ENCODE measurements at regions not wholly inside any gene's neighbourhood (a gene's known extent, or its start where the extent isn't known, plus 50 kb on each side); places are given as distances from the start of the nearest gene placed in this dataset.

GRCh38 chr9:111743275-111743674, 51.5 kb downstream of the SHOC1 start:
- H3K27ac Mint-ChIP-seq: no peak overlapping the region
- peaks cover 2% of the 10 kb centered on the region for H3K27me3 Mint-ChIP-seq (ENCODE audit: insufficient read depth, low read depth, poor library complexity)
- H3K4me2 ChIP-seq: no peak overlapping the region
- no peak overlapping the region for H2AFZ ChIP-seq
- no peaks in the 10 kb centered on the region for H3K9me2 ChIP-seq (ENCODE audit: insufficient read depth)
- no peaks in the 10 kb centered on the region for H3K4me1 Mint-ChIP-seq
- no peak overlapping the region for H3K27ac ChIP-seq (ENCODE audit: low read depth)
- H3K4me1 ChIP-seq (ENCODE audit: insufficient read depth): no peaks in the 10 kb centered on the region
- no peak for TF ChIP-seq ZNF114 (CRISPR knock-in tag; IDR thresholded peaks at IDR 0.05)
- TF ChIP-seq JUNB (IDR thresholded peaks at IDR 0.05; ENCODE audit: unreplicated experiment): no peak
- TF ChIP-seq, protein P1, sequence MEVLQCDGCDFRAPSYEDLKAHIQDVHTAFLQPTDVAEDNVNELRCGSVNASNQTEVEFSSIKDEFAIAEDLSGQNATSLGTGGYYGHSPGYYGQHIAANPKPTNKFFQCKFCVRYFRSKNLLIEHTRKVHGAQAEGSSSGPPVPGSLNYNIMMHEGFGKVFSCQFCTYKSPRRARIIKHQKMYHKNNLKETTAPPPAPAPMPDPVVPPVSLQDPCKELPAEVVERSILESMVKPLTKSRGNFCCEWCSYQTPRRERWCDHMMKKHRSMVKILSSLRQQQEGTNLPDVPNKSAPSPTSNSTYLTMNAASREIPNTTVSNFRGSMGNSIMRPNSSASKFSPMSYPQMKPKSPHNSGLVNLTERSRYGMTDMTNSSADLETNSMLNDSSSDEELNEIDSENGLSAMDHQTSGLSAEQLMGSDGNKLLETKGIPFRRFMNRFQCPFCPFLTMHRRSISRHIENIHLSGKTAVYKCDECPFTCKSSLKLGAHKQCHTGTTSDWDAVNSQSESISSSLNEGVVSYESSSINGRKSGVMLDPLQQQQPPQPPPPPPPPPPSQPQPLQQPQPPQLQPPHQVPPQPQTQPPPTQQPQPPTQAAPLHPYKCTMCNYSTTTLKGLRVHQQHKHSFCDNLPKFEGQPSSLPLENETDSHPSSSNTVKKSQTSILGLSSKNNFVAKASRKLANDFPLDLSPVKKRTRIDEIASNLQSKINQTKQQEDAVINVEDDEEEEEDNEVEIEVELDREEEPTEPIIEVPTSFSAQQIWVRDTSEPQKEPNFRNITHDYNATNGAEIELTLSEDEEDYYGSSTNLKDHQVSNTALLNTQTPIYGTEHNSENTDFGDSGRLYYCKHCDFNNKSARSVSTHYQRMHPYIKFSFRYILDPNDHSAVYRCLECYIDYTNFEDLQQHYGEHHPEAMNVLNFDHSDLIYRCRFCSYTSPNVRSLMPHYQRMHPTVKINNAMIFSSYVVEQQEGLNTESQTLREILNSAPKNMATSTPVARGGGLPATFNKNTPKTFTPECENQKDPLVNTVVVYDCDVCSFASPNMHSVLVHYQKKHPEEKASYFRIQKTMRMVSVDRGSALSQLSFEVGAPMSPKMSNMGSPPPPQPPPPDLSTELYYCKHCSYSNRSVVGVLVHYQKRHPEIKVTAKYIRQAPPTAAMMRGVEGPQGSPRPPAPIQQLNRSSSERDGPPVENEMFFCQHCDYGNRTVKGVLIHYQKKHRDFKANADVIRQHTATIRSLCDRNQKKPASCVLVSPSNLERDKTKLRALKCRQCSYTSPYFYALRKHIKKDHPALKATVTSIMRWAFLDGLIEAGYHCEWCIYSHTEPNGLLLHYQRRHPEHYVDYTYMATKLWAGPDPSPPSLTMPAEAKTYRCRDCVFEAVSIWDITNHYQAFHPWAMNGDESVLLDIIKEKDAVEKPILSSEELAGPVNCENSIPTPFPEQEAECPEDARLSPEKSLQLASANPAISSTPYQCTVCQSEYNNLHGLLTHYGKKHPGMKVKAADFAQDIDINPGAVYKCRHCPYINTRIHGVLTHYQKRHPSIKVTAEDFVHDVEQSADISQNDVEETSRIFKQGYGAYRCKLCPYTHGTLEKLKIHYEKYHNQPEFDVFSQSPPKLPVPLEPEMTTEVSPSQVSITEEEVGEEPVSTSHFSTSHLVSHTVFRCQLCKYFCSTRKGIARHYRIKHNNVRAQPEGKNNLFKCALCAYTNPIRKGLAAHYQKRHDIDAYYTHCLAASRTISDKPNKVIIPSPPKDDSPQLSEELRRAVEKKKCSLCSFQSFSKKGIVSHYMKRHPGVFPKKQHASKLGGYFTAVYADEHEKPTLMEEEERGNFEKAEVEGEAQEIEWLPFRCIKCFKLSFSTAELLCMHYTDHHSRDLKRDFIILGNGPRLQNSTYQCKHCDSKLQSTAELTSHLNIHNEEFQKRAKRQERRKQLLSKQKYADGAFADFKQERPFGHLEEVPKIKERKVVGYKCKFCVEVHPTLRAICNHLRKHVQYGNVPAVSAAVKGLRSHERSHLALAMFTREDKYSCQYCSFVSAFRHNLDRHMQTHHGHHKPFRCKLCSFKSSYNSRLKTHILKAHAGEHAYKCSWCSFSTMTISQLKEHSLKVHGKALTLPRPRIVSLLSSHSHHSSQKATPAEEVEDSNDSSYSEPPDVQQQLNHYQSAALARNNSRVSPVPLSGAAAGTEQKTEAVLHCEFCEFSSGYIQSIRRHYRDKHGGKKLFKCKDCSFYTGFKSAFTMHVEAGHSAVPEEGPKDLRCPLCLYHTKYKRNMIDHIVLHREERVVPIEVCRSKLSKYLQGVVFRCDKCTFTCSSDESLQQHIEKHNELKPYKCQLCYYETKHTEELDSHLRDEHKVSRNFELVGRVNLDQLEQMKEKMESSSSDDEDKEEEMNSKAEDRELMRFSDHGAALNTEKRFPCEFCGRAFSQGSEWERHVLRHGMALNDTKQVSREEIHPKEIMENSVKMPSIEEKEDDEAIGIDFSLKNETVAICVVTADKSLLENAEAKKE (CRISPR knock-in tag; IDR thresholded peaks at IDR 0.05): no peak
- no peak for TF ChIP-seq POLR2AphosphoS5 (IDR thresholded peaks at IDR 0.05; ENCODE audit: low read depth)
- no peak for TF ChIP-seq ZNF331 (CRISPR knock-in tag; IDR thresholded peaks at IDR 0.05; ENCODE audit: low read depth)
- TF ChIP-seq ETS1 (IDR thresholded peaks at IDR 0.05): no peak
- no peak for TF ChIP-seq REST (IDR thresholded peaks at IDR 0.05; ENCODE audit: unreplicated experiment)
- no peak for TF ChIP-seq CREB1 (CRISPR knock-in tag; IDR thresholded peaks at IDR 0.05; ENCODE audit: low read depth)
- no peak for TF ChIP-seq EZH2 (IDR thresholded peaks at IDR 0.05; ENCODE audit: low read depth, unreplicated experiment)
- TF ChIP-seq NANOG (IDR thresholded peaks at IDR 0.05; ENCODE audit: borderline replicate concordance): no peak
- no peak for TF ChIP-seq EZH2phosphoT487 (IDR thresholded peaks at IDR 0.05; ENCODE audit: unreplicated experiment)
- no peak for TF ChIP-seq CTCF (conservative IDR thresholded peaks at IDR 0.05; ENCODE audit: low read depth in 2 of 2)
- no peak for TF ChIP-seq STAT1 (IDR thresholded peaks at IDR 0.05; ENCODE audit: unreplicated experiment)
- H3K36me3 ChIP-seq (ENCODE audit: insufficient read depth): no peaks in the 10 kb centered on the region
- H3K9me3 Mint-ChIP-seq: no peaks in the 10 kb centered on the region
- no peaks in the 10 kb centered on the region for H3K36me3 Mint-ChIP-seq (ENCODE audit: low read depth)
- ATAC-seq (no peak), DNase-seq (ENCODE audit: low spot score) (no peak)
- H4K20me1 ChIP-seq (replicated peaks; ENCODE audit: insufficient read depth): no peaks in the 10 kb centered on the region; the same call in 1 of the 2 replicates
- H3K4me3 ChIP-seq: no peak overlapping the region
- no peaks in the 10 kb centered on the region for H3K27me3 ChIP-seq (ENCODE audit: insufficient read depth)
- H3F3A ChIP-seq (replicated peaks; ENCODE audit: low read depth): no peaks in the 10 kb centered on the region
- H3K79me2 ChIP-seq (replicated peaks; ENCODE audit: insufficient read depth): no peaks in the 10 kb centered on the region
- H3K4me3 Mint-ChIP-seq: no peak overlapping the region

Measured in GM23338 (cell line).